ENCODE measurements at regions not wholly inside any gene's neighbourhood (a gene's known extent, or its start where the extent isn't known, plus 50 kb on each side); places are given as distances from the start of the nearest gene placed in this dataset.

DNA sequence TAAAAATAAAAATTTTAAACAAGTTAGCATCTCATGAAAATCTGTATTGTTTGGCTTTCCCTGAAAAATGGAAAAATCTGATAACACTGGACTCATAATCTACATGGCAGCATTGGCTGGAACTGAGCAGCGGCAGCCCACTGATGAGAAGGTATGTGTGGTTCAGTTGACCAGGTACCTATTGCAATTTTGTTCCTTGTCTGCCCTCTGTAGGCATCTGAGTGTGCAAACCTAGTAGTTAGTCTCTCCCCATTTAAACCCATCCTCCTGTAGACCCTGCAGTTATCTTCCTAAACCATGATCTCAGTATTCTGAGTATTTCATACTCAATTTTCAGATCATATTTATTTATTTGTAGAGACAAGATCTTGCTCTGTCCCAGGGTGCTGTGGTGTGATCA, 59.4 kb upstream of the SERBP1 start:
- Histone ChIP-seq H3K27ac (ENCODE audit: low read length) (no peak overlapping the region), H3K9me3 (ENCODE audit: control insufficient read depth, insufficient read depth, low read depth, low read length) (no peaks in the 10 kb centered on the region), H3K4me1 (ENCODE audit: control insufficient read depth, insufficient read depth, low read length) (no peaks in the 10 kb centered on the region), H3K4me3 (ENCODE audit: low read depth in 2 of 2, low read length in 2 of 2) (no peak overlapping the region), H3K36me3 (ENCODE audit: control insufficient read depth, insufficient read depth, low read length) (no peaks in the 10 kb centered on the region), H3K27me3 (ENCODE audit: control insufficient read depth, insufficient read depth, low read length) (no peaks in the 10 kb centered on the region)
- ChIA-PET POLR2A (no interaction called here), CTCF (interaction anchor here (0.6 kb wide), 3 partner anchors 8 to 30 kb away, joined by 3 to 9 read pairs (median 4); no protein-coding TSS in a partner anchor)
- intact Hi-C loops (cut with micrococcal nuclease; ENCODE audit: unreplicated experiment): no loop called here
- ATAC-seq (peak; percentile 66; the same call in 1 of the 2 replicates), DNase-seq (ENCODE audit: low read depth, low spot score) (no peak)
- BruUV-seq (replicated peaks): no TSS peak
- no peak for TF ChIP-seq TCF7L2 (IDR thresholded peaks at IDR 0.05; ENCODE audit: low read depth, low read length)
- TF ChIP-seq, protein P1, sequence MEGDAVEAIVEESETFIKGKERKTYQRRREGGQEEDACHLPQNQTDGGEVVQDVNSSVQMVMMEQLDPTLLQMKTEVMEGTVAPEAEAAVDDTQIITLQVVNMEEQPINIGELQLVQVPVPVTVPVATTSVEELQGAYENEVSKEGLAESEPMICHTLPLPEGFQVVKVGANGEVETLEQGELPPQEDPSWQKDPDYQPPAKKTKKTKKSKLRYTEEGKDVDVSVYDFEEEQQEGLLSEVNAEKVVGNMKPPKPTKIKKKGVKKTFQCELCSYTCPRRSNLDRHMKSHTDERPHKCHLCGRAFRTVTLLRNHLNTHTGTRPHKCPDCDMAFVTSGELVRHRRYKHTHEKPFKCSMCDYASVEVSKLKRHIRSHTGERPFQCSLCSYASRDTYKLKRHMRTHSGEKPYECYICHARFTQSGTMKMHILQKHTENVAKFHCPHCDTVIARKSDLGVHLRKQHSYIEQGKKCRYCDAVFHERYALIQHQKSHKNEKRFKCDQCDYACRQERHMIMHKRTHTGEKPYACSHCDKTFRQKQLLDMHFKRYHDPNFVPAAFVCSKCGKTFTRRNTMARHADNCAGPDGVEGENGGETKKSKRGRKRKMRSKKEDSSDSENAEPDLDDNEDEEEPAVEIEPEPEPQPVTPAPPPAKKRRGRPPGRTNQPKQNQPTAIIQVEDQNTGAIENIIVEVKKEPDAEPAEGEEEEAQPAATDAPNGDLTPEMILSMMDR (IDR thresholded peaks at IDR 0.05): peak; percentile 41; the same call in 1 of the 2 replicates
- in situ Hi-C loops (cut with HindIII; ENCODE audit: low pct_unique_long_range_greater_than_20kb, low sequenced_read_pairs): no loop called here

DNA sequence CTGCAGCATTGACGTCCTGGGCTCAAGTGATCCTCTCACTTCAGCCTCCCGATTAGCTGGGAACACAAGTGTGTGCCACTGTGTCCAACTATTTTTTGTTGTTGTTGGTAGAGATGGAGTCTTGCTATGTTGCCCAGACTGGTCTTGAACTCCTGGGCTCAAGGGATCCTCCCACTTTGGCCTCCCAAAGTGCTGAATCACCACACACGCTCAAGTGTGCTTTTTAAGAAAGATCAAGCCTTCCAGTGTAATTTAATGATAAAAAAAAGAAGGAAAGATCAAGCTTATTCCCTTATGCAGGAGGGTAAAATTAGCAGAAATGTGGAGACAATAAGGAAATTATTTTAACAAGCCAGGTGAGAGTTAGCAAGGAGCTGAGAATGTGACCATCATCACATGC, 61.1 kb upstream of the SERBP1 start:
- H3K27me3 ChIP-seq (ENCODE audit: control insufficient read depth, insufficient read depth, low read length): no peaks in the 10 kb centered on the region
- H3K4me3 ChIP-seq (ENCODE audit: low read depth in 2 of 2, low read length in 2 of 2): no peak overlapping the region
- H3K4me1 ChIP-seq (ENCODE audit: control insufficient read depth, insufficient read depth, low read length): no peaks in the 10 kb centered on the region
- POLR2A ChIA-PET: no interaction called here
- in situ Hi-C loops (cut with HindIII; ENCODE audit: low pct_unique_long_range_greater_than_20kb, low sequenced_read_pairs) (no loop called here), intact Hi-C loops (cut with micrococcal nuclease; ENCODE audit: unreplicated experiment) (no loop called here)
- CTCF ChIA-PET: interaction anchor here (0.6 kb wide), 1 partner anchor 25 kb away, joined by 3 read pairs; no protein-coding TSS in a partner anchor
- ATAC-seq (no peak), DNase-seq (ENCODE audit: low read depth, low spot score) (no peak)
- H3K27ac ChIP-seq (ENCODE audit: low read length): no peak overlapping the region
- TF ChIP-seq SIN3A (IDR thresholded peaks at IDR 0.05; ENCODE audit: borderline replicate concordance, insufficient read depth, low read depth, low read length) (no peak), POLR2AphosphoS5 (IDR thresholded peaks at IDR 0.05; ENCODE audit: low read depth, low read length) (no peak), TCF7L2 (IDR thresholded peaks at IDR 0.05; ENCODE audit: low read depth, low read length) (no peak)
- TF ChIP-seq, protein P2, sequence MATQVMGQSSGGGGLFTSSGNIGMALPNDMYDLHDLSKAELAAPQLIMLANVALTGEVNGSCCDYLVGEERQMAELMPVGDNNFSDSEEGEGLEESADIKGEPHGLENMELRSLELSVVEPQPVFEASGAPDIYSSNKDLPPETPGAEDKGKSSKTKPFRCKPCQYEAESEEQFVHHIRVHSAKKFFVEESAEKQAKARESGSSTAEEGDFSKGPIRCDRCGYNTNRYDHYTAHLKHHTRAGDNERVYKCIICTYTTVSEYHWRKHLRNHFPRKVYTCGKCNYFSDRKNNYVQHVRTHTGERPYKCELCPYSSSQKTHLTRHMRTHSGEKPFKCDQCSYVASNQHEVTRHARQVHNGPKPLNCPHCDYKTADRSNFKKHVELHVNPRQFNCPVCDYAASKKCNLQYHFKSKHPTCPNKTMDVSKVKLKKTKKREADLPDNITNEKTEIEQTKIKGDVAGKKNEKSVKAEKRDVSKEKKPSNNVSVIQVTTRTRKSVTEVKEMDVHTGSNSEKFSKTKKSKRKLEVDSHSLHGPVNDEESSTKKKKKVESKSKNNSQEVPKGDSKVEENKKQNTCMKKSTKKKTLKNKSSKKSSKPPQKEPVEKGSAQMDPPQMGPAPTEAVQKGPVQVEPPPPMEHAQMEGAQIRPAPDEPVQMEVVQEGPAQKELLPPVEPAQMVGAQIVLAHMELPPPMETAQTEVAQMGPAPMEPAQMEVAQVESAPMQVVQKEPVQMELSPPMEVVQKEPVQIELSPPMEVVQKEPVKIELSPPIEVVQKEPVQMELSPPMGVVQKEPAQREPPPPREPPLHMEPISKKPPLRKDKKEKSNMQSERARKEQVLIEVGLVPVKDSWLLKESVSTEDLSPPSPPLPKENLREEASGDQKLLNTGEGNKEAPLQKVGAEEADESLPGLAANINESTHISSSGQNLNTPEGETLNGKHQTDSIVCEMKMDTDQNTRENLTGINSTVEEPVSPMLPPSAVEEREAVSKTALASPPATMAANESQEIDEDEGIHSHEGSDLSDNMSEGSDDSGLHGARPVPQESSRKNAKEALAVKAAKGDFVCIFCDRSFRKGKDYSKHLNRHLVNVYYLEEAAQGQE (IDR thresholded peaks at IDR 0.05; ENCODE audit: insufficient read depth in 1 of 2, low read depth in 2 of 2, low read length in 1 of 2): no peak
- TF ChIP-seq, protein P1 (IDR thresholded peaks at IDR 0.05): no peak
- no peaks in the 10 kb centered on the region for H3K9me3 ChIP-seq (ENCODE audit: control insufficient read depth, insufficient read depth, low read depth, low read length)
- no TSS peak for BruUV-seq (replicated peaks)
- no peaks in the 10 kb centered on the region for H3K36me3 ChIP-seq (ENCODE audit: control insufficient read depth, insufficient read depth, low read length)
